Glomerular visceral epithelial cell (primary cell): ENCODE measurements at regions not wholly inside any gene's neighbourhood (a gene's known extent, or its start where the extent isn't known, plus 50 kb on each side); places are given as distances from the start of the nearest gene placed in this dataset.
"Not testable (repeated sequence)": the region's sequence is repeated elsewhere in the genome, so short reads cannot be mapped to it uniquely, and the experiment has no call there.

ENCODE experiments used
- DNase-seq: peaks from one replicate; pipeline ENCODE4 v3.0.0-alpha.2; 2016; ENCODE audit errors: extremely low spot score

- no peak for DNase-seq
Observed at GRCh38 chr7:50251765-50252164, 52.8 kb upstream of the IKZF1 start.

- DNase-seq, result no peak
Observed at GRCh38 chr7:50246551-50246950, 58.0 kb upstream of the IKZF1 start.

GRCh38 chr7:50242111-50242510 is 62.4 kb upstream of the IKZF1 start:
- DNase-seq, result not testable (repeated sequence)

- DNase-seq, result not testable (repeated sequence)
Observed at GRCh38 chr7:50240699-50241098, 63.8 kb upstream of the IKZF1 start.

GRCh38 chr7:50229964-50230363 is 74.6 kb upstream of the IKZF1 start:
- DNase-seq, result no peak

GRCh38 chr7:50228148-50228547 is 76.4 kb upstream of the IKZF1 start:
- DNase-seq, result no peak

- no peak for DNase-seq
Observed at GRCh38 chr7:50227726-50228125, 76.8 kb upstream of the IKZF1 start.

GRCh38 chr7:50226669-50227068 is 77.8 kb upstream of the IKZF1 start:
- DNase-seq, result no peak

GRCh38 chr7:50226145-50226544 is 78.4 kb upstream of the IKZF1 start:
- no peak for DNase-seq

- no peak for DNase-seq
Observed at GRCh38 chr7:50221433-50221832, 83.1 kb upstream of the IKZF1 start.

GRCh38 chr7:50221028-50221427 is 83.5 kb upstream of the IKZF1 start:
- no peak for DNase-seq

- DNase-seq, result no peak
Observed at GRCh38 chr7:50220273-50220672, 84.2 kb upstream of the IKZF1 start.

- DNase-seq, result no peak
Observed at GRCh38 chr7:50217821-50218281, 86.7 kb upstream of the IKZF1 start.

GRCh38 chr7:50217401-50217800 is 87.1 kb upstream of the IKZF1 start:
- DNase-seq, result no peak

- DNase-seq, result no peak
Observed at GRCh38 chr7:50216626-50217025, 87.9 kb upstream of the IKZF1 start.

- DNase-seq, result no peak
Observed at GRCh38 chr7:50214771-50215170, 89.7 kb upstream of the IKZF1 start.

- no peak for DNase-seq
Observed at GRCh38 chr7:50214126-50214670, 90.3 kb upstream of the IKZF1 start.

- DNase-seq, result no peak
Observed at GRCh38 chr7:50213622-50214017, 90.9 kb upstream of the IKZF1 start.

- no peak for DNase-seq
Observed at GRCh38 chr7:50212666-50213621, 91.6 kb upstream of the IKZF1 start.

GRCh38 chr7:50212016-50212325 is 92.5 kb upstream of the IKZF1 start:
- no peak for DNase-seq

- no peak for DNase-seq
Observed at GRCh38 chr7:50211130-50212015, 93.1 kb upstream of the IKZF1 start.

- no peak for DNase-seq
Observed at GRCh38 chr7:50210706-50211115, 93.8 kb upstream of the IKZF1 start.
